WTC11 (cell line): ENCODE measurements at regions not wholly inside any gene's neighbourhood (a gene's known extent, or its start where the extent isn't known, plus 50 kb on each side); places are given as distances from the start of the nearest gene placed in this dataset.

Source experiments
- ARID4B ChIP-seq: sonication (generic); formaldehyde crosslinking; IDR thresholded peaks from 2 replicates; pipeline ENCODE4 v1.8.0; 2023; ENCODE audit warnings: missing genetic modification reagents, mild to moderate bottlenecking, borderline replicate concordance
- ATF2 ChIP-seq: sonication (generic); formaldehyde crosslinking; IDR thresholded peaks from 2 replicates; pipeline ENCODE4 v1.8.1; 2022; ENCODE audit warnings: low read depth, missing genetic modification reagents, borderline replicate concordance
- ATF6 ChIP-seq: sonication (generic); formaldehyde crosslinking; IDR thresholded peaks from 2 replicates; pipeline ENCODE4 v1.8.1; 2023; ENCODE audit warnings: mild to moderate bottlenecking, missing genetic modification reagents
- CBFB ChIP-seq: sonication (generic); formaldehyde crosslinking; IDR thresholded peaks from 2 replicates; pipeline ENCODE4 v1.8.1; 2022; ENCODE audit warnings: mild to moderate bottlenecking, low read depth, missing genetic modification reagents
- CTCF ChIP-seq: fragments of 200-600 bp; IDR thresholded peaks from 2 replicates; pipeline ENCODE4 v1.8.0; 2022; ENCODE audit warnings: antibody characterized with exemption
- TEAD1 ChIP-seq: sonication (generic); formaldehyde crosslinking; IDR thresholded peaks from 2 replicates; pipeline ENCODE4 v1.8.0; 2022; ENCODE audit warnings: mild to moderate bottlenecking, missing genetic modification reagents
- ZBTB43 ChIP-seq: sonication (generic); formaldehyde crosslinking; IDR thresholded peaks from 2 replicates; pipeline ENCODE4 v1.8.1; 2023; ENCODE audit warnings: mild to moderate bottlenecking, missing genetic modification reagents
- ZNF263 ChIP-seq: sonication (generic); formaldehyde crosslinking; IDR thresholded peaks from 2 replicates; pipeline ENCODE4 v1.8.1; 2022; ENCODE audit warnings: low read depth, mild to moderate bottlenecking, moderate library complexity, missing genetic modification reagents
- ZNF281 ChIP-seq: sonication (generic); formaldehyde crosslinking; IDR thresholded peaks from 2 replicates; pipeline ENCODE4 v1.8.0; 2023; ENCODE audit warnings: mild to moderate bottlenecking, missing genetic modification reagents

- TF ChIP-seq TEAD1 (no peak), ATF2 (CRISPR knock-in tag) (no peak), ARID4B (CRISPR knock-in tag) (no peak), ZNF281 (CRISPR knock-in tag) (no peak), ATF6 (CRISPR knock-in tag) (no peak), CTCF (no peak), CBFB (no peak), ZNF263 (CRISPR knock-in tag) (no peak), ZBTB43 (CRISPR knock-in tag) (no peak)
These were observed 161.0 kb upstream of the RASGEF1B start for GRCh38 chr4:81632581-81633299.
